ENCODE measurements at regions not wholly inside any gene's neighbourhood (a gene's known extent, or its start where the extent isn't known, plus 50 kb on each side); places are given as distances from the start of the nearest gene placed in this dataset.

GRCh38 chr21:16213518-16213917 is 483.7 kb downstream of the USP25 start:
- no peaks in the 10 kb centered on the region for H3K27me3 ChIP-seq (ENCODE audit: insufficient read depth)
- H3K36me3 ChIP-seq (ENCODE audit: insufficient read depth), result no peaks in the 10 kb centered on the region
- H4K20me1 ChIP-seq (replicated peaks; ENCODE audit: insufficient read depth), result no peaks in the 10 kb centered on the region
- no peaks in the 10 kb centered on the region for H3K79me2 ChIP-seq (replicated peaks; ENCODE audit: insufficient read depth)
- Mint-ChIP-seq H3K4me3 (no peak overlapping the region), H3K4me1 (no peaks in the 10 kb centered on the region), H3K9me3 (no peaks in the 10 kb centered on the region), H3K27me3 (ENCODE audit: insufficient read depth, low read depth, poor library complexity) (no peaks in the 10 kb centered on the region), H3K36me3 (ENCODE audit: low read depth) (no peaks in the 10 kb centered on the region), H3K27ac (no peak overlapping the region)
- no peak overlapping the region for H3K4me2 ChIP-seq
- no peak overlapping the region for H3K4me3 ChIP-seq
- H2AFZ ChIP-seq, result no peak overlapping the region
- TF ChIP-seq POLR2AphosphoS5 (IDR thresholded peaks at IDR 0.05; ENCODE audit: low read depth), result no peak
- TF ChIP-seq, protein P1, sequence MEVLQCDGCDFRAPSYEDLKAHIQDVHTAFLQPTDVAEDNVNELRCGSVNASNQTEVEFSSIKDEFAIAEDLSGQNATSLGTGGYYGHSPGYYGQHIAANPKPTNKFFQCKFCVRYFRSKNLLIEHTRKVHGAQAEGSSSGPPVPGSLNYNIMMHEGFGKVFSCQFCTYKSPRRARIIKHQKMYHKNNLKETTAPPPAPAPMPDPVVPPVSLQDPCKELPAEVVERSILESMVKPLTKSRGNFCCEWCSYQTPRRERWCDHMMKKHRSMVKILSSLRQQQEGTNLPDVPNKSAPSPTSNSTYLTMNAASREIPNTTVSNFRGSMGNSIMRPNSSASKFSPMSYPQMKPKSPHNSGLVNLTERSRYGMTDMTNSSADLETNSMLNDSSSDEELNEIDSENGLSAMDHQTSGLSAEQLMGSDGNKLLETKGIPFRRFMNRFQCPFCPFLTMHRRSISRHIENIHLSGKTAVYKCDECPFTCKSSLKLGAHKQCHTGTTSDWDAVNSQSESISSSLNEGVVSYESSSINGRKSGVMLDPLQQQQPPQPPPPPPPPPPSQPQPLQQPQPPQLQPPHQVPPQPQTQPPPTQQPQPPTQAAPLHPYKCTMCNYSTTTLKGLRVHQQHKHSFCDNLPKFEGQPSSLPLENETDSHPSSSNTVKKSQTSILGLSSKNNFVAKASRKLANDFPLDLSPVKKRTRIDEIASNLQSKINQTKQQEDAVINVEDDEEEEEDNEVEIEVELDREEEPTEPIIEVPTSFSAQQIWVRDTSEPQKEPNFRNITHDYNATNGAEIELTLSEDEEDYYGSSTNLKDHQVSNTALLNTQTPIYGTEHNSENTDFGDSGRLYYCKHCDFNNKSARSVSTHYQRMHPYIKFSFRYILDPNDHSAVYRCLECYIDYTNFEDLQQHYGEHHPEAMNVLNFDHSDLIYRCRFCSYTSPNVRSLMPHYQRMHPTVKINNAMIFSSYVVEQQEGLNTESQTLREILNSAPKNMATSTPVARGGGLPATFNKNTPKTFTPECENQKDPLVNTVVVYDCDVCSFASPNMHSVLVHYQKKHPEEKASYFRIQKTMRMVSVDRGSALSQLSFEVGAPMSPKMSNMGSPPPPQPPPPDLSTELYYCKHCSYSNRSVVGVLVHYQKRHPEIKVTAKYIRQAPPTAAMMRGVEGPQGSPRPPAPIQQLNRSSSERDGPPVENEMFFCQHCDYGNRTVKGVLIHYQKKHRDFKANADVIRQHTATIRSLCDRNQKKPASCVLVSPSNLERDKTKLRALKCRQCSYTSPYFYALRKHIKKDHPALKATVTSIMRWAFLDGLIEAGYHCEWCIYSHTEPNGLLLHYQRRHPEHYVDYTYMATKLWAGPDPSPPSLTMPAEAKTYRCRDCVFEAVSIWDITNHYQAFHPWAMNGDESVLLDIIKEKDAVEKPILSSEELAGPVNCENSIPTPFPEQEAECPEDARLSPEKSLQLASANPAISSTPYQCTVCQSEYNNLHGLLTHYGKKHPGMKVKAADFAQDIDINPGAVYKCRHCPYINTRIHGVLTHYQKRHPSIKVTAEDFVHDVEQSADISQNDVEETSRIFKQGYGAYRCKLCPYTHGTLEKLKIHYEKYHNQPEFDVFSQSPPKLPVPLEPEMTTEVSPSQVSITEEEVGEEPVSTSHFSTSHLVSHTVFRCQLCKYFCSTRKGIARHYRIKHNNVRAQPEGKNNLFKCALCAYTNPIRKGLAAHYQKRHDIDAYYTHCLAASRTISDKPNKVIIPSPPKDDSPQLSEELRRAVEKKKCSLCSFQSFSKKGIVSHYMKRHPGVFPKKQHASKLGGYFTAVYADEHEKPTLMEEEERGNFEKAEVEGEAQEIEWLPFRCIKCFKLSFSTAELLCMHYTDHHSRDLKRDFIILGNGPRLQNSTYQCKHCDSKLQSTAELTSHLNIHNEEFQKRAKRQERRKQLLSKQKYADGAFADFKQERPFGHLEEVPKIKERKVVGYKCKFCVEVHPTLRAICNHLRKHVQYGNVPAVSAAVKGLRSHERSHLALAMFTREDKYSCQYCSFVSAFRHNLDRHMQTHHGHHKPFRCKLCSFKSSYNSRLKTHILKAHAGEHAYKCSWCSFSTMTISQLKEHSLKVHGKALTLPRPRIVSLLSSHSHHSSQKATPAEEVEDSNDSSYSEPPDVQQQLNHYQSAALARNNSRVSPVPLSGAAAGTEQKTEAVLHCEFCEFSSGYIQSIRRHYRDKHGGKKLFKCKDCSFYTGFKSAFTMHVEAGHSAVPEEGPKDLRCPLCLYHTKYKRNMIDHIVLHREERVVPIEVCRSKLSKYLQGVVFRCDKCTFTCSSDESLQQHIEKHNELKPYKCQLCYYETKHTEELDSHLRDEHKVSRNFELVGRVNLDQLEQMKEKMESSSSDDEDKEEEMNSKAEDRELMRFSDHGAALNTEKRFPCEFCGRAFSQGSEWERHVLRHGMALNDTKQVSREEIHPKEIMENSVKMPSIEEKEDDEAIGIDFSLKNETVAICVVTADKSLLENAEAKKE (CRISPR knock-in tag; IDR thresholded peaks at IDR 0.05), result no peak
- TF ChIP-seq EZH2 (IDR thresholded peaks at IDR 0.05; ENCODE audit: low read depth, unreplicated experiment), result no peak
- TF ChIP-seq, protein P2, sequence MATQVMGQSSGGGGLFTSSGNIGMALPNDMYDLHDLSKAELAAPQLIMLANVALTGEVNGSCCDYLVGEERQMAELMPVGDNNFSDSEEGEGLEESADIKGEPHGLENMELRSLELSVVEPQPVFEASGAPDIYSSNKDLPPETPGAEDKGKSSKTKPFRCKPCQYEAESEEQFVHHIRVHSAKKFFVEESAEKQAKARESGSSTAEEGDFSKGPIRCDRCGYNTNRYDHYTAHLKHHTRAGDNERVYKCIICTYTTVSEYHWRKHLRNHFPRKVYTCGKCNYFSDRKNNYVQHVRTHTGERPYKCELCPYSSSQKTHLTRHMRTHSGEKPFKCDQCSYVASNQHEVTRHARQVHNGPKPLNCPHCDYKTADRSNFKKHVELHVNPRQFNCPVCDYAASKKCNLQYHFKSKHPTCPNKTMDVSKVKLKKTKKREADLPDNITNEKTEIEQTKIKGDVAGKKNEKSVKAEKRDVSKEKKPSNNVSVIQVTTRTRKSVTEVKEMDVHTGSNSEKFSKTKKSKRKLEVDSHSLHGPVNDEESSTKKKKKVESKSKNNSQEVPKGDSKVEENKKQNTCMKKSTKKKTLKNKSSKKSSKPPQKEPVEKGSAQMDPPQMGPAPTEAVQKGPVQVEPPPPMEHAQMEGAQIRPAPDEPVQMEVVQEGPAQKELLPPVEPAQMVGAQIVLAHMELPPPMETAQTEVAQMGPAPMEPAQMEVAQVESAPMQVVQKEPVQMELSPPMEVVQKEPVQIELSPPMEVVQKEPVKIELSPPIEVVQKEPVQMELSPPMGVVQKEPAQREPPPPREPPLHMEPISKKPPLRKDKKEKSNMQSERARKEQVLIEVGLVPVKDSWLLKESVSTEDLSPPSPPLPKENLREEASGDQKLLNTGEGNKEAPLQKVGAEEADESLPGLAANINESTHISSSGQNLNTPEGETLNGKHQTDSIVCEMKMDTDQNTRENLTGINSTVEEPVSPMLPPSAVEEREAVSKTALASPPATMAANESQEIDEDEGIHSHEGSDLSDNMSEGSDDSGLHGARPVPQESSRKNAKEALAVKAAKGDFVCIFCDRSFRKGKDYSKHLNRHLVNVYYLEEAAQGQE (IDR thresholded peaks at IDR 0.05; ENCODE audit: unreplicated experiment), result no peak
- TF ChIP-seq EZH2phosphoT487 (IDR thresholded peaks at IDR 0.05; ENCODE audit: unreplicated experiment), result no peak
- TF ChIP-seq, protein P3, sequence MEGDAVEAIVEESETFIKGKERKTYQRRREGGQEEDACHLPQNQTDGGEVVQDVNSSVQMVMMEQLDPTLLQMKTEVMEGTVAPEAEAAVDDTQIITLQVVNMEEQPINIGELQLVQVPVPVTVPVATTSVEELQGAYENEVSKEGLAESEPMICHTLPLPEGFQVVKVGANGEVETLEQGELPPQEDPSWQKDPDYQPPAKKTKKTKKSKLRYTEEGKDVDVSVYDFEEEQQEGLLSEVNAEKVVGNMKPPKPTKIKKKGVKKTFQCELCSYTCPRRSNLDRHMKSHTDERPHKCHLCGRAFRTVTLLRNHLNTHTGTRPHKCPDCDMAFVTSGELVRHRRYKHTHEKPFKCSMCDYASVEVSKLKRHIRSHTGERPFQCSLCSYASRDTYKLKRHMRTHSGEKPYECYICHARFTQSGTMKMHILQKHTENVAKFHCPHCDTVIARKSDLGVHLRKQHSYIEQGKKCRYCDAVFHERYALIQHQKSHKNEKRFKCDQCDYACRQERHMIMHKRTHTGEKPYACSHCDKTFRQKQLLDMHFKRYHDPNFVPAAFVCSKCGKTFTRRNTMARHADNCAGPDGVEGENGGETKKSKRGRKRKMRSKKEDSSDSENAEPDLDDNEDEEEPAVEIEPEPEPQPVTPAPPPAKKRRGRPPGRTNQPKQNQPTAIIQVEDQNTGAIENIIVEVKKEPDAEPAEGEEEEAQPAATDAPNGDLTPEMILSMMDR (conservative IDR thresholded peaks at IDR 0.05; ENCODE audit: low read depth in 2 of 2), result no peak
- TF ChIP-seq CREB1 (CRISPR knock-in tag; IDR thresholded peaks at IDR 0.05; ENCODE audit: low read depth), result no peak
- no peak for TF ChIP-seq ETS1 (IDR thresholded peaks at IDR 0.05)
- no peak for TF ChIP-seq ZNF114 (CRISPR knock-in tag; IDR thresholded peaks at IDR 0.05)
- TF ChIP-seq STAT1 (IDR thresholded peaks at IDR 0.05; ENCODE audit: unreplicated experiment), result no peak
- no peak overlapping the region for H3K27ac ChIP-seq (ENCODE audit: low read depth)
- no peaks in the 10 kb centered on the region for H3F3A ChIP-seq (replicated peaks; ENCODE audit: low read depth)
- ATAC-seq (no peak), DNase-seq (ENCODE audit: low spot score) (no peak)
- H3K9me2 ChIP-seq (ENCODE audit: insufficient read depth), result no peaks in the 10 kb centered on the region
- no peaks in the 10 kb centered on the region for H3K4me1 ChIP-seq (ENCODE audit: insufficient read depth)

All from GM23338 (cell line).